Neural progenitor cell (in vitro differentiated cells): ENCODE measurements at regions not wholly inside any gene's neighbourhood (a gene's known extent, or its start where the extent isn't known, plus 50 kb on each side); places are given as distances from the start of the nearest gene placed in this dataset.

ENCODE experiments used
- DNase-seq: peaks from one replicate; pipeline ENCODE4 v3.0.0-alpha.2; 2016; ENCODE audit warnings: low spot score
- H2AFZ ChIP-seq: fragments of 200-600 bp; sonication (generic); replicated peaks from 2 replicates; pipeline ENCODE4 v1.6.1; 2016; ENCODE audit warnings: antibody characterized with exemption
- H3F3A ChIP-seq: fragments of 200-600 bp; sonication (generic); 2 replicates; pipeline ENCODE4 v1.6.1; 2016; ENCODE audit warnings: antibody characterized with exemption, low read depth
- H3K27ac ChIP-seq: fragments of 200-600 bp; sonication (generic); 2 replicates; pipeline ENCODE4 v1.5.1; 2016; ENCODE audit warnings: mild to moderate bottlenecking
- H3K27me3 ChIP-seq: fragments of 200-600 bp; sonication (generic); 2 replicates; pipeline ENCODE4 v1.6.1; 2016; ENCODE audit warnings: mild to moderate bottlenecking, moderate library complexity
- H3K36me3 ChIP-seq: fragments of 200-600 bp; sonication (generic); 2 replicates; pipeline ENCODE4 v1.5.1; 2016
- H3K4me1 ChIP-seq: fragments of 200-600 bp; sonication (generic); 2 replicates; pipeline ENCODE4 v1.6.1; 2016; ENCODE audit warnings: mixed run types
- H3K4me2 ChIP-seq: fragments of 200-600 bp; sonication (generic); 2 replicates; pipeline ENCODE4 v1.6.1; 2016
- H3K4me3 ChIP-seq: fragments of 200-600 bp; sonication (generic); 2 replicates; pipeline ENCODE4 v1.5.1; 2016
- H3K79me2 ChIP-seq: fragments of 200-600 bp; sonication (generic); 2 replicates; pipeline ENCODE4 v1.6.1; 2016; ENCODE audit warnings: low read depth
- H3K9ac ChIP-seq: fragments of 200-600 bp; sonication (generic); 2 replicates; pipeline ENCODE4 v1.6.1; 2016
- H3K9me3 ChIP-seq: fragments of 200-600 bp; sonication (generic); 2 replicates; pipeline ENCODE4 v1.5.1; 2016; ENCODE audit warnings: low read depth
- H4K20me1 ChIP-seq: fragments of 200-600 bp; sonication (generic); 2 replicates; pipeline ENCODE4 v1.6.1; 2016; ENCODE audit warnings: low read depth
- H3K27ac Mint-ChIP-seq: 3 replicates; pipeline ENCODE4 v1.8.0; 2021; ENCODE audit warnings: mixed read lengths
- H3K27me3 Mint-ChIP-seq: 2 replicates; pipeline ENCODE4 v1.8.0; 2022; ENCODE audit warnings: low read depth, mild to moderate bottlenecking, inconsistent platforms, moderate library complexity, mixed read lengths; ENCODE audit not compliant: insufficient read depth
- H3K36me3 Mint-ChIP-seq: 3 replicates; pipeline ENCODE4 v1.8.0; 2021; ENCODE audit warnings: mixed read lengths
- H3K4me1 Mint-ChIP-seq: 3 replicates; pipeline ENCODE4 v1.8.0; 2021; ENCODE audit warnings: mixed read lengths
- H3K4me3 Mint-ChIP-seq: 3 replicates; pipeline ENCODE4 v1.8.0; 2021; ENCODE audit warnings: mild to moderate bottlenecking, moderate library complexity, mixed read lengths
- H3K9me3 Mint-ChIP-seq: 3 replicates; pipeline ENCODE4 v1.8.0; 2020; ENCODE audit warnings: mixed read lengths
- EZH2 ChIP-seq: fragments of 200-600 bp; sonication (generic); IDR thresholded peaks from 2 replicates; pipeline ENCODE4 v1.6.1; 2017; ENCODE audit warnings: antibody characterized with exemption, mild to moderate bottlenecking, moderate library complexity
- EZH2phosphoT487 ChIP-seq: fragments of 200-600 bp; sonication (generic); IDR thresholded peaks from 2 replicates; pipeline ENCODE4 v1.6.1; 2017; ENCODE audit warnings: antibody characterized with exemption
- TF ChIP-seq, protein P1 (sequence below): fragments of 200-600 bp; sonication (generic); IDR thresholded peaks from 2 replicates; pipeline ENCODE4 v1.5.1; 2017; ENCODE audit warnings: antibody characterized with exemption, mild to moderate bottlenecking

- peaks cover 10% of the 10 kb centered on the region for H3K9me3 Mint-ChIP-seq
- TF ChIP-seq, protein P1, sequence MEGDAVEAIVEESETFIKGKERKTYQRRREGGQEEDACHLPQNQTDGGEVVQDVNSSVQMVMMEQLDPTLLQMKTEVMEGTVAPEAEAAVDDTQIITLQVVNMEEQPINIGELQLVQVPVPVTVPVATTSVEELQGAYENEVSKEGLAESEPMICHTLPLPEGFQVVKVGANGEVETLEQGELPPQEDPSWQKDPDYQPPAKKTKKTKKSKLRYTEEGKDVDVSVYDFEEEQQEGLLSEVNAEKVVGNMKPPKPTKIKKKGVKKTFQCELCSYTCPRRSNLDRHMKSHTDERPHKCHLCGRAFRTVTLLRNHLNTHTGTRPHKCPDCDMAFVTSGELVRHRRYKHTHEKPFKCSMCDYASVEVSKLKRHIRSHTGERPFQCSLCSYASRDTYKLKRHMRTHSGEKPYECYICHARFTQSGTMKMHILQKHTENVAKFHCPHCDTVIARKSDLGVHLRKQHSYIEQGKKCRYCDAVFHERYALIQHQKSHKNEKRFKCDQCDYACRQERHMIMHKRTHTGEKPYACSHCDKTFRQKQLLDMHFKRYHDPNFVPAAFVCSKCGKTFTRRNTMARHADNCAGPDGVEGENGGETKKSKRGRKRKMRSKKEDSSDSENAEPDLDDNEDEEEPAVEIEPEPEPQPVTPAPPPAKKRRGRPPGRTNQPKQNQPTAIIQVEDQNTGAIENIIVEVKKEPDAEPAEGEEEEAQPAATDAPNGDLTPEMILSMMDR: no peak
- no peak for TF ChIP-seq EZH2phosphoT487
- TF ChIP-seq EZH2: no peak
- Histone ChIP-seq H4K20me1 (no peaks in the 10 kb centered on the region), H3K36me3 (no peaks in the 10 kb centered on the region), H2AFZ (no peak overlapping the region), H3F3A (no peaks in the 10 kb centered on the region), H3K4me2 (no peak overlapping the region), H3K9me3 (peaks cover 35% of the 10 kb centered on the region), H3K27ac (no peak overlapping the region), H3K4me1 (no peaks in the 10 kb centered on the region), H3K9ac (no peak overlapping the region), H3K27me3 (no peaks in the 10 kb centered on the region), H3K4me3 (no peak overlapping the region), H3K79me2 (no peaks in the 10 kb centered on the region)
- H3K4me1 Mint-ChIP-seq: no peaks in the 10 kb centered on the region
- no peaks in the 10 kb centered on the region for H3K27me3 Mint-ChIP-seq
- no peak overlapping the region for H3K4me3 Mint-ChIP-seq
- H3K27ac Mint-ChIP-seq: no peak overlapping the region
- no peak for DNase-seq
- no peaks in the 10 kb centered on the region for H3K36me3 Mint-ChIP-seq
Observed at GRCh38 chr20:55919319-55919718, 86.0 kb downstream of the CBLN4 start.

DNA sequence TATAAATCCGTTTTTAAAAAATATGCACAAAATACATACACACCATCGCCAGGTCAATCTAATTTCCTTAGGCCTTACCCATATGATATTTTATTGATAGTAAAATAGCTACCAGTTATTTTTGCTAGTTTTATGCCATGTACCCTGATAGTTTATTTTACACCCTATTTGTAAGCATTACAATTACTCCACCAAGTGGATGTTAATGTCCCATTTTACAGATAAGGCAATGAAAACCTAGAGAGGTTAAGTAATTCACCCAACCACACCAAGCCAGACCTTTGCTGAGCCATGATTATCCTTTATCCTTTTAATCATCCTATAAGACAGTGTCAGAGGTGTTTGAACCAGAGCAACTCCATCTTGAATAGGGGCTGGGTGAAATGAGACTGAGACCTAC is 86.8 kb downstream of the CBLN4 start:
- H2AFZ ChIP-seq: no peak overlapping the region
- no peak overlapping the region for H3K4me2 ChIP-seq
- no peak overlapping the region for H3K27ac Mint-ChIP-seq
- no peak for DNase-seq
- H3K9me3 Mint-ChIP-seq: peaks cover 14% of the 10 kb centered on the region
- H3F3A ChIP-seq: no peaks in the 10 kb centered on the region
- H3K79me2 ChIP-seq: no peaks in the 10 kb centered on the region
- no peaks in the 10 kb centered on the region for H3K4me1 ChIP-seq
- no peaks in the 10 kb centered on the region for H3K27me3 Mint-ChIP-seq
- H3K27ac ChIP-seq: no peak overlapping the region
- H3K27me3 ChIP-seq: no peaks in the 10 kb centered on the region
- H4K20me1 ChIP-seq: no peaks in the 10 kb centered on the region
- TF ChIP-seq EZH2 (no peak), EZH2phosphoT487 (no peak)
- TF ChIP-seq, protein P1: no peak
- no peak overlapping the region for H3K4me3 Mint-ChIP-seq
- H3K4me1 Mint-ChIP-seq: no peaks in the 10 kb centered on the region
- H3K36me3 Mint-ChIP-seq: no peaks in the 10 kb centered on the region
- H3K36me3 ChIP-seq: no peaks in the 10 kb centered on the region
- no peak overlapping the region for H3K9ac ChIP-seq
- H3K4me3 ChIP-seq: no peak overlapping the region
- peaks cover 31% of the 10 kb centered on the region for H3K9me3 ChIP-seq

DNA sequence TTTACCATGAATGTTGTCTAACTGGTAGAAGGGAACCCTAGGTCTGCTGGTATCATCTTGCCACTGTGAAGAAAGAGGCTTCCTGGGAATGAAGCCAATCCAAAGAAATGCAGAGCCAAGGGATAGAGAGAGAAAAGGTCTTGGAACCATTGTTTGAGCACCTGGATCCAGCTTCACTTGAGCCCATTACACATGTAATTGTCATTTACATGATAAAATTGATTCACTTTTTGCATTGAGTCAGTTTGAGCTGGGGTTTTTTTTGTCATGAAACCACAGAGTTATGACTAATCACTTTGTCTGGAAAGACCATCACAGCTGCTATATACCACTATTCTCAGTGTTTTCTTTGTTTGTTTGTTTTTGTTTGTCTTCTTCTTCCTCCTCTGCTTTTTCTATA is 112.3 kb downstream of the CBLN4 start:
- Mint-ChIP-seq H3K4me1 (no peaks in the 10 kb centered on the region), H3K27me3 (peaks cover 3% of the 10 kb centered on the region), H3K9me3 (peaks cover 8% of the 10 kb centered on the region), H3K27ac (no peak overlapping the region), H3K4me3 (no peak overlapping the region), H3K36me3 (no peaks in the 10 kb centered on the region)
- H2AFZ ChIP-seq: no peak overlapping the region
- H3K36me3 ChIP-seq: no peaks in the 10 kb centered on the region
- peaks cover 27% of the 10 kb centered on the region for H3K9me3 ChIP-seq
- H3F3A ChIP-seq: no peaks in the 10 kb centered on the region
- TF ChIP-seq EZH2phosphoT487 (no peak), EZH2 (no peak)
- TF ChIP-seq, protein P1: no peak
- DNase-seq: no peak
- no peak overlapping the region for H3K27ac ChIP-seq
- H3K4me1 ChIP-seq: no peaks in the 10 kb centered on the region
- H3K9ac ChIP-seq: no peak overlapping the region
- H3K79me2 ChIP-seq: no peaks in the 10 kb centered on the region
- H4K20me1 ChIP-seq: no peaks in the 10 kb centered on the region
- no peak overlapping the region for H3K4me2 ChIP-seq
- no peaks in the 10 kb centered on the region for H3K27me3 ChIP-seq
- no peak overlapping the region for H3K4me3 ChIP-seq
